WTC11 (cell line): ENCODE measurements at regions not wholly inside any gene's neighbourhood (a gene's known extent, or its start where the extent isn't known, plus 50 kb on each side); places are given as distances from the start of the nearest gene placed in this dataset.

ENCODE experiments used
- ATF1 ChIP-seq: sonication (generic); formaldehyde crosslinking; IDR thresholded peaks from 2 replicates; pipeline ENCODE4 v1.8.1; 2023; ENCODE audit warnings: mild to moderate bottlenecking, moderate library complexity, missing genetic modification reagents
- EMX1 ChIP-seq: fragments of 250-450 bp; sonication (Bioruptor Pico); IDR thresholded peaks from 2 replicates; pipeline ENCODE4 v1.8.0; 2021; ENCODE audit warnings: mild to moderate bottlenecking
- ESRRA ChIP-seq: sonication (generic); formaldehyde crosslinking; IDR thresholded peaks from 2 replicates; pipeline ENCODE4 v1.8.1; 2022; ENCODE audit warnings: mild to moderate bottlenecking, missing genetic modification reagents, borderline replicate concordance
- HMGA2 ChIP-seq: fragments of 250-450 bp; sonication (Bioruptor Pico); IDR thresholded peaks from 2 replicates; pipeline ENCODE4 v1.4.0; 2021; ENCODE audit warnings: mild to moderate bottlenecking, moderate library complexity
- MYBL2 ChIP-seq: sonication (generic); formaldehyde crosslinking; IDR thresholded peaks from 2 replicates; pipeline ENCODE4 v1.8.1; 2023; ENCODE audit warnings: mild to moderate bottlenecking, moderate library complexity, missing genetic modification reagents
- NFE2L1 ChIP-seq: sonication (generic); formaldehyde crosslinking; IDR thresholded peaks from 2 replicates; pipeline ENCODE4 v1.8.1; 2023; ENCODE audit warnings: missing genetic modification reagents
- NR3C1 ChIP-seq: sonication (generic); formaldehyde crosslinking; conservative IDR thresholded peaks from 2 replicates; pipeline ENCODE4 v1.8.1; 2023; ENCODE audit warnings: low read depth, mild to moderate bottlenecking, missing genetic modification reagents
- TEAD1 ChIP-seq: sonication (generic); formaldehyde crosslinking; IDR thresholded peaks from 2 replicates; pipeline ENCODE4 v1.8.0; 2022; ENCODE audit warnings: mild to moderate bottlenecking, missing genetic modification reagents
- ZBTB21 ChIP-seq: sonication (generic); formaldehyde crosslinking; IDR thresholded peaks from 2 replicates; pipeline ENCODE4 v1.8.1; 2023; ENCODE audit warnings: mild to moderate bottlenecking, missing genetic modification reagents, borderline replicate concordance
- ZNF121 ChIP-seq: sonication (generic); formaldehyde crosslinking; IDR thresholded peaks from 2 replicates; pipeline ENCODE4 v1.8.0; 2023; ENCODE audit warnings: missing genetic modification reagents
- ZNF232 ChIP-seq: sonication (generic); formaldehyde crosslinking; IDR thresholded peaks from 2 replicates; pipeline ENCODE4 v1.8.0; 2022; ENCODE audit warnings: mild to moderate bottlenecking, missing genetic modification reagents
- ZNF317 ChIP-seq: sonication (generic); formaldehyde crosslinking; IDR thresholded peaks from 2 replicates; pipeline ENCODE4 v1.8.1; 2023; ENCODE audit warnings: low read depth, mild to moderate bottlenecking, moderate library complexity, missing genetic modification reagents, borderline replicate concordance
- ZNF396 ChIP-seq: fragments of 250-450 bp; sonication (Bioruptor Pico); IDR thresholded peaks from 2 replicates; pipeline ENCODE4 v1.8.0; 2021; ENCODE audit warnings: mild to moderate bottlenecking, moderate library complexity, borderline replicate concordance
- ZNF423 ChIP-seq: fragments of 250-450 bp; sonication (Bioruptor Pico); IDR thresholded peaks from 2 replicates; pipeline ENCODE4 v2.1.2; 2022; ENCODE audit warnings: mild to moderate bottlenecking, moderate library complexity
- TF ChIP-seq, protein P1 (sequence below): sonication (generic); formaldehyde crosslinking; IDR thresholded peaks from 2 replicates; pipeline ENCODE4 v1.8.1; 2022; ENCODE audit warnings: missing genetic modification reagents, borderline replicate concordance
- TF ChIP-seq, protein P2 (sequence below): sonication (generic); formaldehyde crosslinking; IDR thresholded peaks from 2 replicates; pipeline ENCODE4 v1.8.1; 2023; ENCODE audit warnings: mild to moderate bottlenecking, missing genetic modification reagents, moderate library complexity
- TF ChIP-seq, protein P3 (sequence below): sonication (generic); formaldehyde crosslinking; IDR thresholded peaks from 2 replicates; pipeline ENCODE4 v1.8.0; 2023; ENCODE audit warnings: missing genetic modification reagents
- TF ChIP-seq, protein P4 (sequence below): sonication (generic); formaldehyde crosslinking; IDR thresholded peaks from 2 replicates; pipeline ENCODE4 v1.8.0; 2022; ENCODE audit warnings: mild to moderate bottlenecking, missing genetic modification reagents
- TF ChIP-seq, protein P5 (sequence below): sonication (generic); formaldehyde crosslinking; conservative IDR thresholded peaks from 2 replicates; pipeline ENCODE4 v1.8.1; 2022; ENCODE audit warnings: mild to moderate bottlenecking, missing genetic modification reagents
- TF ChIP-seq, protein P6 (sequence below): fragments of 250-450 bp; sonication (Bioruptor Pico); IDR thresholded peaks from 2 replicates; pipeline ENCODE4 v1.9.0; 2021; ENCODE audit warnings: moderate library complexity, mild to moderate bottlenecking, inconsistent platforms, borderline replicate concordance
- TF ChIP-seq, protein P7 (sequence below): sonication (generic); formaldehyde crosslinking; IDR thresholded peaks from 2 replicates; pipeline ENCODE4 v1.8.0; 2022; ENCODE audit warnings: mild to moderate bottlenecking, missing genetic modification reagents
- TF ChIP-seq, protein P8 (sequence below): sonication (generic); formaldehyde crosslinking; IDR thresholded peaks from 2 replicates; pipeline ENCODE4 v1.8.1; 2023; ENCODE audit warnings: mild to moderate bottlenecking, missing genetic modification reagents, borderline replicate concordance
- TF ChIP-seq, protein P9 (sequence below): sonication (generic); formaldehyde crosslinking; conservative IDR thresholded peaks from 2 replicates; pipeline ENCODE4 v1.8.1; 2023; ENCODE audit warnings: mild to moderate bottlenecking, low read depth, missing genetic modification reagents, moderate library complexity
- TF ChIP-seq, protein P10 (sequence below): sonication (generic); formaldehyde crosslinking; IDR thresholded peaks from 2 replicates; pipeline ENCODE4 v1.8.1; 2023; ENCODE audit warnings: mild to moderate bottlenecking, missing genetic modification reagents, moderate library complexity

DNA sequence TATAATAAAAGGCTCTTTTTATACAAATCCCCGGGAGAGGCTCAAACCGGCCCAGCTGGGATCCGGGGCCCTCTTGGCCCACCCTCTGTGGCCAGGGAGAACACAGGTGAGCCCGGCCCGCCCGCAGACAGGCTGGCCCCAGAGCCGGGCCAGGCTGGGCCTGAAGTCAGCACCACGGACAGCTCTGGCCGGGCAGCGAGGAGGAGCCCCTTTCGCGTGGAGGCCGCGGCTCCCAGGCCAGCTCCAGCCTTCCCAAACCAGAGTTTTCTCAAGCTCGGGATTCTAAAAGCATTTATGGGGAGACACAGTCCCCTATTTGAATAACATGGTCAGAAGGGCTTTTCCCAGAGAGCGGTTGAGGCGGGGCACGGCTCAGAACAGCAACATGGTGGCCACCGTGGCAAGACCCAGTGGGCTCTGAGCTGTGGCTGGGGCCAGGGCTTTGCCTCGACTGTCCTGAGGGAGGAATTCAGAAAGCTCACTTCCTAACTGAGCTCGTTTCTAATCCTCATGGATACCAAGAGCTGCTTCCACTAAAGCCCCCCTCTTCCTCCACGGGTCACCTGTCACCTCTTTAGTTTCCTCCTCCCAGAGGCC, 115.4 kb downstream of the BRD1 start (continued):
- TF ChIP-seq, protein P1, sequence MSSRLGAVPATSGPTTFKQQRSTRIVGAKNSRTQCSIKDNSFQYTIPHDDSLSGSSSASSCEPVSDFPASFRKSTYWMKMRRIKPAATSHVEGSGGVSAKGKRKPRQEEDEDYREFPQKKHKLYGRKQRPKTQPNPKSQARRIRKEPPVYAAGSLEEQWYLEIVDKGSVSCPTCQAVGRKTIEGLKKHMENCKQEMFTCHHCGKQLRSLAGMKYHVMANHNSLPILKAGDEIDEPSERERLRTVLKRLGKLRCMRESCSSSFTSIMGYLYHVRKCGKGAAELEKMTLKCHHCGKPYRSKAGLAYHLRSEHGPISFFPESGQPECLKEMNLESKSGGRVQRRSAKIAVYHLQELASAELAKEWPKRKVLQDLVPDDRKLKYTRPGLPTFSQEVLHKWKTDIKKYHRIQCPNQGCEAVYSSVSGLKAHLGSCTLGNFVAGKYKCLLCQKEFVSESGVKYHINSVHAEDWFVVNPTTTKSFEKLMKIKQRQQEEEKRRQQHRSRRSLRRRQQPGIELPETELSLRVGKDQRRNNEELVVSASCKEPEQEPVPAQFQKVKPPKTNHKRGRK (CRISPR knock-in tag): no peak
- TF ChIP-seq, protein P2, sequence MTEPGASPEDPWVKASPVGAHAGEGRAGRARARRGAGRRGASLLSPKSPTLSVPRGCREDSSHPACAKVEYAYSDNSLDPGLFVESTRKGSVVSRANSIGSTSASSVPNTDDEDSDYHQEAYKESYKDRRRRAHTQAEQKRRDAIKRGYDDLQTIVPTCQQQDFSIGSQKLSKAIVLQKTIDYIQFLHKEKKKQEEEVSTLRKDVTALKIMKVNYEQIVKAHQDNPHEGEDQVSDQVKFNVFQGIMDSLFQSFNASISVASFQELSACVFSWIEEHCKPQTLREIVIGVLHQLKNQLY (CRISPR knock-in tag): no peak
- no peak for TF ChIP-seq NR3C1
- peak; percentile 82; the same call in 1 of the 2 replicates for TF ChIP-seq ESRRA
- no peak for TF ChIP-seq ZNF423 (CRISPR knock-in tag)
- no peak for TF ChIP-seq ZNF121 (CRISPR knock-in tag)
- TF ChIP-seq, protein P3, sequence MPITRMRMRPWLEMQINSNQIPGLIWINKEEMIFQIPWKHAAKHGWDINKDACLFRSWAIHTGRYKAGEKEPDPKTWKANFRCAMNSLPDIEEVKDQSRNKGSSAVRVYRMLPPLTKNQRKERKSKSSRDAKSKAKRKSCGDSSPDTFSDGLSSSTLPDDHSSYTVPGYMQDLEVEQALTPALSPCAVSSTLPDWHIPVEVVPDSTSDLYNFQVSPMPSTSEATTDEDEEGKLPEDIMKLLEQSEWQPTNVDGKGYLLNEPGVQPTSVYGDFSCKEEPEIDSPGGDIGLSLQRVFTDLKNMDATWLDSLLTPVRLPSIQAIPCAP (CRISPR knock-in tag): peak; percentile 24; the same call in 1 of the 2 replicates
- no peak for TF ChIP-seq ATF1 (CRISPR knock-in tag)
- no peak for TF ChIP-seq EMX1 (CRISPR knock-in tag)
- TF ChIP-seq, protein P4, sequence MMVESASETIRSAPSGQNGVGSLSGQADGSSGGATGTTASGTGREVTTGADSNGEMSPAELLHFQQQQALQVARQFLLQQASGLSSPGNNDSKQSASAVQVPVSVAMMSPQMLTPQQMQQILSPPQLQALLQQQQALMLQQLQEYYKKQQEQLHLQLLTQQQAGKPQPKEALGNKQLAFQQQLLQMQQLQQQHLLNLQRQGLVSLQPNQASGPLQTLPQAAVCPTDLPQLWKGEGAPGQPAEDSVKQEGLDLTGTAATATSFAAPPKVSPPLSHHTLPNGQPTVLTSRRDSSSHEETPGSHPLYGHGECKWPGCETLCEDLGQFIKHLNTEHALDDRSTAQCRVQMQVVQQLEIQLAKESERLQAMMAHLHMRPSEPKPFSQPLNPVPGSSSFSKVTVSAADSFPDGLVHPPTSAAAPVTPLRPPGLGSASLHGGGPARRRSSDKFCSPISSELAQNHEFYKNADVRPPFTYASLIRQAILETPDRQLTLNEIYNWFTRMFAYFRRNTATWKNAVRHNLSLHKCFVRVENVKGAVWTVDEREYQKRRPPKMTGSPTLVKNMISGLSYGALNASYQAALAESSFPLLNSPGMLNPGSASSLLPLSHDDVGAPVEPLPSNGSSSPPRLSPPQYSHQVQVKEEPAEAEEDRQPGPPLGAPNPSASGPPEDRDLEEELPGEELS (CRISPR knock-in tag): peak; percentile 90
- TF ChIP-seq, protein P5, sequence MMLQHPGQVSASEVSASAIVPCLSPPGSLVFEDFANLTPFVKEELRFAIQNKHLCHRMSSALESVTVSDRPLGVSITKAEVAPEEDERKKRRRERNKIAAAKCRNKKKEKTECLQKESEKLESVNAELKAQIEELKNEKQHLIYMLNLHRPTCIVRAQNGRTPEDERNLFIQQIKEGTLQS (CRISPR knock-in tag): no peak
- no peak for TF ChIP-seq ZNF396 (CRISPR knock-in tag)
- peak; percentile 85 for TF ChIP-seq TEAD1 (CRISPR knock-in tag)
- TF ChIP-seq ZBTB21 (CRISPR knock-in tag): peak; percentile 26; the same call in 1 of the 2 replicates
- no peak for TF ChIP-seq HMGA2 (CRISPR knock-in tag)
- TF ChIP-seq ZNF232: peak; percentile 83; the same call in 1 of the 2 replicates
- TF ChIP-seq, protein P6, sequence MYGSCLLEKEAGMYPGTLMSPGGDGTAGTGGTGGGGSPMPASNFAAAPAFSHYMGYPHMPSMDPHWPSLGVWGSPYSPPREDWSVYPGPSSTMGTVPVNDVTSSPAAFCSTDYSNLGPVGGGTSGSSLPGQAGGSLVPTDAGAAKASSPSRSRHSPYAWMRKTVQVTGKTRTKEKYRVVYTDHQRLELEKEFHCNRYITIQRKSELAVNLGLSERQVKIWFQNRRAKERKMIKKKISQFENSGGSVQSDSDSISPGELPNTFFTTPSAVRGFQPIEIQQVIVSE (CRISPR knock-in tag): no peak
- TF ChIP-seq, protein P7, sequence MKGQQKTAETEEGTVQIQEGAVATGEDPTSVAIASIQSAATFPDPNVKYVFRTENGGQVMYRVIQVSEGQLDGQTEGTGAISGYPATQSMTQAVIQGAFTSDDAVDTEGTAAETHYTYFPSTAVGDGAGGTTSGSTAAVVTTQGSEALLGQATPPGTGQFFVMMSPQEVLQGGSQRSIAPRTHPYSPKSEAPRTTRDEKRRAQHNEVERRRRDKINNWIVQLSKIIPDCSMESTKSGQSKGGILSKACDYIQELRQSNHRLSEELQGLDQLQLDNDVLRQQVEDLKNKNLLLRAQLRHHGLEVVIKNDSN (CRISPR knock-in tag): peak; percentile 69; the same call in 1 of the 2 replicates
- TF ChIP-seq ZNF317 (CRISPR knock-in tag): no peak
- TF ChIP-seq NFE2L1 (CRISPR knock-in tag): 0 out of 2 replicates have a peak, but pooled peaks have one; percentile 26
- TF ChIP-seq, protein P8, sequence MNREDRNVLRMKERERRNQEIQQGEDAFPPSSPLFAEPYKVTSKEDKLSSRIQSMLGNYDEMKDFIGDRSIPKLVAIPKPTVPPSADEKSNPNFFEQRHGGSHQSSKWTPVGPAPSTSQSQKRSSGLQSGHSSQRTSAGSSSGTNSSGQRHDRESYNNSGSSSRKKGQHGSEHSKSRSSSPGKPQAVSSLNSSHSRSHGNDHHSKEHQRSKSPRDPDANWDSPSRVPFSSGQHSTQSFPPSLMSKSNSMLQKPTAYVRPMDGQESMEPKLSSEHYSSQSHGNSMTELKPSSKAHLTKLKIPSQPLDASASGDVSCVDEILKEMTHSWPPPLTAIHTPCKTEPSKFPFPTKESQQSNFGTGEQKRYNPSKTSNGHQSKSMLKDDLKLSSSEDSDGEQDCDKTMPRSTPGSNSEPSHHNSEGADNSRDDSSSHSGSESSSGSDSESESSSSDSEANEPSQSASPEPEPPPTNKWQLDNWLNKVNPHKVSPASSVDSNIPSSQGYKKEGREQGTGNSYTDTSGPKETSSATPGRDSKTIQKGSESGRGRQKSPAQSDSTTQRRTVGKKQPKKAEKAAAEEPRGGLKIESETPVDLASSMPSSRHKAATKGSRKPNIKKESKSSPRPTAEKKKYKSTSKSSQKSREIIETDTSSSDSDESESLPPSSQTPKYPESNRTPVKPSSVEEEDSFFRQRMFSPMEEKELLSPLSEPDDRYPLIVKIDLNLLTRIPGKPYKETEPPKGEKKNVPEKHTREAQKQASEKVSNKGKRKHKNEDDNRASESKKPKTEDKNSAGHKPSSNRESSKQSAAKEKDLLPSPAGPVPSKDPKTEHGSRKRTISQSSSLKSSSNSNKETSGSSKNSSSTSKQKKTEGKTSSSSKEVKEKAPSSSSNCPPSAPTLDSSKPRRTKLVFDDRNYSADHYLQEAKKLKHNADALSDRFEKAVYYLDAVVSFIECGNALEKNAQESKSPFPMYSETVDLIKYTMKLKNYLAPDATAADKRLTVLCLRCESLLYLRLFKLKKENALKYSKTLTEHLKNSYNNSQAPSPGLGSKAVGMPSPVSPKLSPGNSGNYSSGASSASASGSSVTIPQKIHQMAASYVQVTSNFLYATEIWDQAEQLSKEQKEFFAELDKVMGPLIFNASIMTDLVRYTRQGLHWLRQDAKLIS (CRISPR knock-in tag): no peak
- TF ChIP-seq, protein P9, sequence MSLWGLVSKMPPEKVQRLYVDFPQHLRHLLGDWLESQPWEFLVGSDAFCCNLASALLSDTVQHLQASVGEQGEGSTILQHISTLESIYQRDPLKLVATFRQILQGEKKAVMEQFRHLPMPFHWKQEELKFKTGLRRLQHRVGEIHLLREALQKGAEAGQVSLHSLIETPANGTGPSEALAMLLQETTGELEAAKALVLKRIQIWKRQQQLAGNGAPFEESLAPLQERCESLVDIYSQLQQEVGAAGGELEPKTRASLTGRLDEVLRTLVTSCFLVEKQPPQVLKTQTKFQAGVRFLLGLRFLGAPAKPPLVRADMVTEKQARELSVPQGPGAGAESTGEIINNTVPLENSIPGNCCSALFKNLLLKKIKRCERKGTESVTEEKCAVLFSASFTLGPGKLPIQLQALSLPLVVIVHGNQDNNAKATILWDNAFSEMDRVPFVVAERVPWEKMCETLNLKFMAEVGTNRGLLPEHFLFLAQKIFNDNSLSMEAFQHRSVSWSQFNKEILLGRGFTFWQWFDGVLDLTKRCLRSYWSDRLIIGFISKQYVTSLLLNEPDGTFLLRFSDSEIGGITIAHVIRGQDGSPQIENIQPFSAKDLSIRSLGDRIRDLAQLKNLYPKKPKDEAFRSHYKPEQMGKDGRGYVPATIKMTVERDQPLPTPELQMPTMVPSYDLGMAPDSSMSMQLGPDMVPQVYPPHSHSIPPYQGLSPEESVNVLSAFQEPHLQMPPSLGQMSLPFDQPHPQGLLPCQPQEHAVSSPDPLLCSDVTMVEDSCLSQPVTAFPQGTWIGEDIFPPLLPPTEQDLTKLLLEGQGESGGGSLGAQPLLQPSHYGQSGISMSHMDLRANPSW (CRISPR knock-in tag): no peak
- TF ChIP-seq, protein P10, sequence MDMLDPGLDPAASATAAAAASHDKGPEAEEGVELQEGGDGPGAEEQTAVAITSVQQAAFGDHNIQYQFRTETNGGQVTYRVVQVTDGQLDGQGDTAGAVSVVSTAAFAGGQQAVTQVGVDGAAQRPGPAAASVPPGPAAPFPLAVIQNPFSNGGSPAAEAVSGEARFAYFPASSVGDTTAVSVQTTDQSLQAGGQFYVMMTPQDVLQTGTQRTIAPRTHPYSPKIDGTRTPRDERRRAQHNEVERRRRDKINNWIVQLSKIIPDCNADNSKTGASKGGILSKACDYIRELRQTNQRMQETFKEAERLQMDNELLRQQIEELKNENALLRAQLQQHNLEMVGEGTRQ (CRISPR knock-in tag): no peak
- TF ChIP-seq MYBL2 (CRISPR knock-in tag): 0 out of 2 replicates have a peak, but pooled peaks have one; percentile 45
